ENCODE measurements at regions not wholly inside any gene's neighbourhood (a gene's known extent, or its start where the extent isn't known, plus 50 kb on each side); places are given as distances from the start of the nearest gene placed in this dataset.

DNA sequence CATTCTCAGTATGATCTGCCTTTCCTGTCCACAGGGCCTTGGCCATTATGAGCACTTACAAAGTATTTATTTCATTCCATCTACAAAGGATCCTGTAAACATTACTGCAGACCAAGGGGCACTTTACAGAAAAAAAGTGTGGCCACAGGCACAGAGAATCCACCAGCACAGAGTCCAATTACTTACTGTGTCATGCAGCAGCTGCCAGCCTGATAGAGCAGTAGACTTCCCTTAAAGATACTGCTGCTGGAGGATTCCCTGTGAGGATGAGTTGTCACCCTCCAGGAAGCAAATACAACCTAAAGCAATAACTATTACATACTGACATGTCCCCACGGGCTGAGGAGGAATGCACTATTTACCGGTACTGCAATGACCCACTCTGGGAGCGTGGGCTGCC is 97.1 kb upstream of the COG2 start:
- H3K9me2 ChIP-seq = no peaks in the 10 kb centered on the region
- no peaks in the 10 kb centered on the region for H3K79me2 ChIP-seq (ENCODE audit: insufficient read depth)
- H4K20me1 ChIP-seq (ENCODE audit: insufficient read depth) = no peaks in the 10 kb centered on the region
- H3K27me3 ChIP-seq (ENCODE audit: insufficient read depth) = no peaks in the 10 kb centered on the region
- no peaks in the 10 kb centered on the region for H3K9me3 ChIP-seq
- H3K9ac ChIP-seq = no peak overlapping the region
- no peak overlapping the region for H2AFZ ChIP-seq (ENCODE audit: low read depth)
- no peaks in the 10 kb centered on the region for H3K36me3 ChIP-seq (replicated peaks in 1 of 2; ENCODE audit: control insufficient read depth in 1 of 2, insufficient read depth in 2 of 2, low read length in 1 of 2)
- ChIA-PET POLR2A (no interaction called here), CTCF (no interaction called here)
- no peaks in the 10 kb centered on the region for H3K4me1 ChIP-seq (ENCODE audit: control insufficient read depth in 1 of 2, insufficient read depth in 2 of 2, low read depth in 1 of 2, low read length in 1 of 2)
- WGBS (ENCODE audit: low lambda C conversion rate) = 40% methylated on average over 3 of the region's 3 CpGs
- H3K4me2 ChIP-seq = no peak overlapping the region
- no peak overlapping the region for H3K4me3 ChIP-seq (ENCODE audit: low read depth in 2 of 2, low read length in 1 of 2)
- no peaks in the 10 kb centered on the region for H3F3A ChIP-seq (replicated peaks; ENCODE audit: insufficient read depth)
- no peak overlapping the region for H3K27ac ChIP-seq (ENCODE audit: low read depth in 2 of 2, low read length in 1 of 2)
- TF ChIP-seq EZH2phosphoT487 (IDR thresholded peaks at IDR 0.05; ENCODE audit: borderline replicate concordance, low read depth) (no peak), JUND (IDR thresholded peaks at IDR 0.05) (no peak), FOXM1 (IDR thresholded peaks at IDR 0.05; ENCODE audit: low read depth) (no peak)
- TF ChIP-seq, protein P1, sequence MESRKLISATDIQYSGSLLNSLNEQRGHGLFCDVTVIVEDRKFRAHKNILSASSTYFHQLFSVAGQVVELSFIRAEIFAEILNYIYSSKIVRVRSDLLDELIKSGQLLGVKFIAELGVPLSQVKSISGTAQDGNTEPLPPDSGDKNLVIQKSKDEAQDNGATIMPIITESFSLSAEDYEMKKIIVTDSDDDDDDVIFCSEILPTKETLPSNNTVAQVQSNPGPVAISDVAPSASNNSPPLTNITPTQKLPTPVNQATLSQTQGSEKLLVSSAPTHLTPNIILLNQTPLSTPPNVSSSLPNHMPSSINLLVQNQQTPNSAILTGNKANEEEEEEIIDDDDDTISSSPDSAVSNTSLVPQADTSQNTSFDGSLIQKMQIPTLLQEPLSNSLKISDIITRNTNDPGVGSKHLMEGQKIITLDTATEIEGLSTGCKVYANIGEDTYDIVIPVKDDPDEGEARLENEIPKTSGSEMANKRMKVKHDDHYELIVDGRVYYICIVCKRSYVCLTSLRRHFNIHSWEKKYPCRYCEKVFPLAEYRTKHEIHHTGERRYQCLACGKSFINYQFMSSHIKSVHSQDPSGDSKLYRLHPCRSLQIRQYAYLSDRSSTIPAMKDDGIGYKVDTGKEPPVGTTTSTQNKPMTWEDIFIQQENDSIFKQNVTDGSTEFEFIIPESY (IDR thresholded peaks at IDR 0.05; ENCODE audit: borderline replicate concordance, low read depth) = no peak
- no peak for DNase-seq

DNA sequence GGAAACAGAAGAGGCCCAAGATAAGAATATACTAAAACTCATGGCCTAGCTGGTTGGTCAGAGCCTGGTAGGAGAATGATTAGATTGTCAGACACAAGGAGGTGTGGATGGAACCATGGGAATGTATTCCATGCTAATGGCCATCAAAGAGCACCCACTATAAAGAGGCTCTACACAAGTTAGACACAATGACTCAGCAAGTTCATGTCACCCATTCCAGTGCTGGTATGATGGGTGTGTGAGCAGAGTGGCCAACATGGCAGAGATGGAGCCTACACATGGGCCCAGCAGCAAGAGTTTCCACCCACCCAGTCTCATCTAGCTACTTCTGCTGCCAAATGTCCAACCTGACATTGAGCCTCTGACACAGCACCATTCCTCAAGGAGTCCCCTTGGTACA is 97.5 kb upstream of the COG2 start:
- POLR2A ChIA-PET = no interaction called here
- Histone ChIP-seq H3K27ac (ENCODE audit: low read depth in 2 of 2, low read length in 1 of 2) (no peak overlapping the region), H3K4me1 (ENCODE audit: control insufficient read depth in 1 of 2, insufficient read depth in 2 of 2, low read depth in 1 of 2, low read length in 1 of 2) (no peaks in the 10 kb centered on the region), H3F3A (replicated peaks; ENCODE audit: insufficient read depth) (no peaks in the 10 kb centered on the region), H4K20me1 (ENCODE audit: insufficient read depth) (no peaks in the 10 kb centered on the region), H3K9me3 (no peaks in the 10 kb centered on the region), H3K9me2 (no peaks in the 10 kb centered on the region), H3K4me3 (ENCODE audit: low read depth in 2 of 2, low read length in 1 of 2) (no peak overlapping the region), H3K9ac (no peak overlapping the region), H3K36me3 (replicated peaks in 1 of 2; ENCODE audit: control insufficient read depth in 1 of 2, insufficient read depth in 2 of 2, low read length in 1 of 2) (no peaks in the 10 kb centered on the region), H3K79me2 (ENCODE audit: insufficient read depth) (no peaks in the 10 kb centered on the region), H3K4me2 (no peak overlapping the region), H2AFZ (ENCODE audit: low read depth) (no peak overlapping the region), H3K27me3 (ENCODE audit: insufficient read depth) (no peaks in the 10 kb centered on the region)
- no peak for DNase-seq
- TF ChIP-seq MXI1 (IDR thresholded peaks at IDR 0.05; ENCODE audit: low read depth, low read length) (no peak), SMC3 (IDR thresholded peaks at IDR 0.05; ENCODE audit: low read depth, low read length) (no peak), RFX5 (IDR thresholded peaks at IDR 0.05; ENCODE audit: low read length) (no peak), RCOR1 (IDR thresholded peaks at IDR 0.05; ENCODE audit: low read length) (no peak), RAD21 (IDR thresholded peaks at IDR 0.05; ENCODE audit: low read length) (no peak), TEAD4 (IDR thresholded peaks at IDR 0.05; ENCODE audit: borderline replicate concordance, insufficient read depth) (no peak), EP300 (IDR thresholded peaks at IDR 0.05; ENCODE audit: borderline replicate concordance in 1 of 2, low read depth in 1 of 2, low read length in 1 of 2) (no peak), FOSL2 (IDR thresholded peaks at IDR 0.05; ENCODE audit: borderline replicate concordance, low read depth) (no peak), FOXM1 (IDR thresholded peaks at IDR 0.05; ENCODE audit: low read depth) (no peak), MEF2A (IDR thresholded peaks at IDR 0.05; ENCODE audit: borderline replicate concordance, low read depth) (no peak), NRF1 (IDR thresholded peaks at IDR 0.05; ENCODE audit: low read depth, low read length) (no peak), SIN3A (IDR thresholded peaks at IDR 0.05; ENCODE audit: borderline replicate concordance, low read depth, low read length) (no peak), NFIC (IDR thresholded peaks at IDR 0.05; ENCODE audit: borderline replicate concordance) (no peak), EZH2phosphoT487 (IDR thresholded peaks at IDR 0.05; ENCODE audit: borderline replicate concordance, low read depth) (no peak)
- TF ChIP-seq, protein P2, sequence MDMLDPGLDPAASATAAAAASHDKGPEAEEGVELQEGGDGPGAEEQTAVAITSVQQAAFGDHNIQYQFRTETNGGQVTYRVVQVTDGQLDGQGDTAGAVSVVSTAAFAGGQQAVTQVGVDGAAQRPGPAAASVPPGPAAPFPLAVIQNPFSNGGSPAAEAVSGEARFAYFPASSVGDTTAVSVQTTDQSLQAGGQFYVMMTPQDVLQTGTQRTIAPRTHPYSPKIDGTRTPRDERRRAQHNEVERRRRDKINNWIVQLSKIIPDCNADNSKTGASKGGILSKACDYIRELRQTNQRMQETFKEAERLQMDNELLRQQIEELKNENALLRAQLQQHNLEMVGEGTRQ (IDR thresholded peaks at IDR 0.05; ENCODE audit: borderline replicate concordance, low read depth, low read length) = no peak
- TF ChIP-seq, protein P3, sequence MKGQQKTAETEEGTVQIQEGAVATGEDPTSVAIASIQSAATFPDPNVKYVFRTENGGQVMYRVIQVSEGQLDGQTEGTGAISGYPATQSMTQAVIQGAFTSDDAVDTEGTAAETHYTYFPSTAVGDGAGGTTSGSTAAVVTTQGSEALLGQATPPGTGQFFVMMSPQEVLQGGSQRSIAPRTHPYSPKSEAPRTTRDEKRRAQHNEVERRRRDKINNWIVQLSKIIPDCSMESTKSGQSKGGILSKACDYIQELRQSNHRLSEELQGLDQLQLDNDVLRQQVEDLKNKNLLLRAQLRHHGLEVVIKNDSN (IDR thresholded peaks at IDR 0.05; ENCODE audit: borderline replicate concordance, low read depth) = no peak
- TF ChIP-seq, protein P4, sequence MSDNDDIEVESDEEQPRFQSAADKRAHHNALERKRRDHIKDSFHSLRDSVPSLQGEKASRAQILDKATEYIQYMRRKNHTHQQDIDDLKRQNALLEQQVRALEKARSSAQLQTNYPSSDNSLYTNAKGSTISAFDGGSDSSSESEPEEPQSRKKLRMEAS (IDR thresholded peaks at IDR 0.05; ENCODE audit: low read depth) = no peak
- CTCF ChIA-PET = no interaction called here
